Brain microvascular endothelial cell (primary cell): ENCODE measurements at regions not wholly inside any gene's neighbourhood (a gene's known extent, or its start where the extent isn't known, plus 50 kb on each side); places are given as distances from the start of the nearest gene placed in this dataset.
"Not testable (repeated sequence)": the region's sequence is repeated elsewhere in the genome, so short reads cannot be mapped to it uniquely, and the experiment has no call there.

ENCODE experiments used
- DNase-seq: peaks from one replicate; pipeline ENCODE4 v3.0.0-alpha.2; 2020
- H3K27ac ChIP-seq: fragments of 250-450 bp; sonication (Bioruptor Pico); 2 replicates; pipeline ENCODE4 v1.5.1; 2020; ENCODE audit warnings: mild to moderate bottlenecking, moderate library complexity
- H3K27me3 ChIP-seq: fragments of 250-450 bp; sonication (Bioruptor Pico); replicated peaks from 2 replicates; pipeline ENCODE4 v1.5.1; 2020; ENCODE audit warnings: mild to moderate bottlenecking
- H3K36me3 ChIP-seq: fragments of 250-450 bp; sonication (Bioruptor Pico); replicated peaks from 2 replicates; pipeline ENCODE4 v1.5.1; 2020; ENCODE audit warnings: mild to moderate bottlenecking
- H3K4me3 ChIP-seq: 2 replicates; pipeline ENCODE4 v1.5.1; 2011; ENCODE audit warnings: low read depth, mild to moderate bottlenecking, control low read depth, low read length, moderate library complexity
- CTCF ChIP-seq: IDR thresholded peaks from 2 replicates; pipeline ENCODE4 v1.5.1; 2011; ENCODE audit warnings: low read depth, mild to moderate bottlenecking, moderate library complexity, low read length, control low read depth, inconsistent platforms; ENCODE audit errors: missing control alignments
- in situ Hi-C: cut with HindIII; loops from 2 replicates; pipeline ENCODE4 v1.10.0; 2017; ENCODE audit warnings: low sequenced_read_pairs, low pct_ligation_motif_present

- DNase-seq, H3K27ac ChIP-seq, H3K36me3 ChIP-seq, H3K27me3 ChIP-seq, in situ Hi-C loops, H3K4me3 ChIP-seq: not testable (repeated sequence)
Observed at GRCh38 chr1:223936592-223936991, 90.8 kb upstream of the TP53BP2 start.

GRCh38 chr1:223931476-223931875 is 85.7 kb upstream of the TP53BP2 start:
- H3K36me3 ChIP-seq, H3K27ac ChIP-seq, DNase-seq, H3K4me3 ChIP-seq, H3K27me3 ChIP-seq, in situ Hi-C loops: not testable (repeated sequence)

- H3K27ac ChIP-seq = not testable (repeated sequence)
- DNase-seq = peak; percentile 20
- TF ChIP-seq CTCF = peak; percentile 35
Observed at GRCh38 chr1:223920805-223921204, 75.1 kb upstream of the TP53BP2 start.

GRCh38 chr1:223915476-223915875 is 69.7 kb upstream of the TP53BP2 start:
- H3K27me3 ChIP-seq, in situ Hi-C loops, DNase-seq, H3K27ac ChIP-seq, H3K4me3 ChIP-seq, H3K36me3 ChIP-seq: not testable (repeated sequence)

More at GRCh38 chr1:223920805-223921204, 75.1 kb upstream of the TP53BP2 start:
- H3K36me3 ChIP-seq, H3K27me3 ChIP-seq, in situ Hi-C loops, H3K4me3 ChIP-seq: not testable (repeated sequence)

GRCh38 chr1:223913715-223914114 is 68.0 kb upstream of the TP53BP2 start:
- H3K36me3 ChIP-seq, H3K4me3 ChIP-seq, in situ Hi-C loops, DNase-seq, H3K27ac ChIP-seq, H3K27me3 ChIP-seq: not testable (repeated sequence)

GRCh38 chr1:223907943-223908587 is 62.3 kb upstream of the TP53BP2 start:
- peak; percentile 33 for TF ChIP-seq CTCF
- H3K27me3 ChIP-seq, H3K36me3 ChIP-seq, H3K27ac ChIP-seq, H3K4me3 ChIP-seq, DNase-seq, in situ Hi-C loops: not testable (repeated sequence)

- H3K4me3 ChIP-seq, H3K27ac ChIP-seq, H3K36me3 ChIP-seq, H3K27me3 ChIP-seq, in situ Hi-C loops: not testable (repeated sequence)
- DNase-seq = peak; percentile 13
Observed at GRCh38 chr1:223903221-223903620, 57.5 kb upstream of the TP53BP2 start.

- H3K27me3 ChIP-seq, in situ Hi-C loops, H3K4me3 ChIP-seq, H3K27ac ChIP-seq, H3K36me3 ChIP-seq, DNase-seq: not testable (repeated sequence)
Observed at GRCh38 chr1:223899775-223900174, 54.0 kb upstream of the TP53BP2 start.

GRCh38 chr1:223897097-223897496 is 51.4 kb upstream of the TP53BP2 start:
- H3K27ac ChIP-seq, DNase-seq, H3K27me3 ChIP-seq, H3K4me3 ChIP-seq, in situ Hi-C loops, H3K36me3 ChIP-seq: not testable (repeated sequence)

GRCh38 chr1:223895950-223896349 is 50.2 kb upstream of the TP53BP2 start:
- H3K36me3 ChIP-seq, H3K27ac ChIP-seq, in situ Hi-C loops, H3K27me3 ChIP-seq, DNase-seq, H3K4me3 ChIP-seq: not testable (repeated sequence)
